HG03025 (cell line): ENCODE measurements at regions not wholly inside any gene's neighbourhood (a gene's known extent, or its start where the extent isn't known, plus 50 kb on each side); places are given as distances from the start of the nearest gene placed in this dataset.
"Not testable (repeated sequence)": the region's sequence is repeated elsewhere in the genome, so short reads cannot be mapped to it uniquely, and the experiment has no call there.

Experiments
- ATAC-seq: cut with Tn5 transposase; IDR thresholded peaks from one replicate; pipeline ENCODE4 v1.9.1; 2021; ENCODE audit warnings: mild to moderate bottlenecking, moderate library complexity; ENCODE audit not compliant: unreplicated experiment, low FRiP score

DNA sequence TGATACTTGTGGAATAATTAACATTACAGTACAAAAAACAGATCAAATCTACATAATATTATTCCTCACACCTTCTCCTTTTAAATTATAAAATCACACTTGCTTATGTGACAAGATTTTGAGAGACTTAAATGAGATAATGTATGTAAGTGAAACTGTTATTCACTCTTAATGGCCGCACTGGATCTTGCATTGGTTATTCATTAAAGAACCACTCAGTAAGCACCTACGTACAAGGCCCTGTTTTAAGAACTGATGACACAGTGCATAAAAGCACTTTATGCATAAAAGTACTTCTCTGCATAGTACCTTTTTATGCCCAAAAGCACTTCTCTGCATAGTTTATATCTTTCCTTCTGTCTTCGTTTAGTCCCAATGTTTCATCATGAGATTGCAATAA is 172.1 kb downstream of the GOLGA6L6 start:
- ATAC-seq = no peak

GRCh38 chr15:20368974-20369373 is 172.6 kb downstream of the GOLGA6L6 start:
- ATAC-seq = no peak

- ATAC-seq = no peak
Observed at GRCh38 chr15:20367093-20367492, 174.5 kb downstream of the GOLGA6L6 start.

DNA sequence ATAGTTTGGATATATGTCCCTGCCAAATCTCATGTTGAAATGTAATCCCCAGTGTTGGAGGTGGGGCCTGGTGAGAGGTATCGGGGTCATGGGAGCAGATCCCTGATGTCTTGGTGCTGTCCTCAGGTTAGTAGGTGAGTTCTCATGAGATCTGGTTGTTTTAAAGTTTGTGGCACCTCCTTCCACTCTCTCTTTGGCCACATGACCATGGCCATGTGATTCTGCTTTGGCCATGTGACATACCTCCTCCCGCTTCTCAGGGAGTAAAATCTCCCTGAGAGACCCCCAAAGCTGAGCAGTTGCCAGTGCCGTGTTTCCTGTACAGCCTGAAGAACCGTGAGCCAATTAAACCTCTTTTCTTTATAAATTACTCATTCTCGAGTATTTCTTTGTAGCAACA is 178.0 kb downstream of the GOLGA6L6 start:
- ATAC-seq = not testable (repeated sequence)

DNA sequence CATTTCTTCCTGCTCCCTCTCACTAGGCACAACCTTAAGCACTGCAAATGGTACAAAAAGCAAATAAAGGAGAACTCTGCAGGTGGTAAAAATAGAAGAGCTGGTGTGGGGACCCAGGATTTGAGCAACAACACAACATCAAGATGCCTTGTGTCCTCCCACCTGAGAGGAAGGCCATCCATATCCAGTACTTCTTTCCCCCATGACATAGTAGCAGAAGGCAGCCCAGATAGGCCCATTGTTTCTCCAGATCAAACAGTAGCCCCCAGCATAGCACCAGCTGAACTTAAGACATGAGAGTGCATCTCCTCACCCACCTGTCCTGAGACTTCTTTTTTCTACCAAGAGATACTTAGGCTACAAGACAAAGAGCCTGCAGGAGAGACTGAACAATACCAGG is 180.5 kb downstream of the GOLGA6L6 start:
- no peak for ATAC-seq

- ATAC-seq = no peak
Observed at GRCh38 chr15:20358779-20359414, 182.7 kb downstream of the GOLGA6L6 start.

GRCh38 chr15:20358066-20358778 is 183.4 kb downstream of the GOLGA6L6 start:
- ATAC-seq = no peak

- no peak for ATAC-seq
Observed at GRCh38 chr15:20357481-20358065, 184.0 kb downstream of the GOLGA6L6 start.

DNA sequence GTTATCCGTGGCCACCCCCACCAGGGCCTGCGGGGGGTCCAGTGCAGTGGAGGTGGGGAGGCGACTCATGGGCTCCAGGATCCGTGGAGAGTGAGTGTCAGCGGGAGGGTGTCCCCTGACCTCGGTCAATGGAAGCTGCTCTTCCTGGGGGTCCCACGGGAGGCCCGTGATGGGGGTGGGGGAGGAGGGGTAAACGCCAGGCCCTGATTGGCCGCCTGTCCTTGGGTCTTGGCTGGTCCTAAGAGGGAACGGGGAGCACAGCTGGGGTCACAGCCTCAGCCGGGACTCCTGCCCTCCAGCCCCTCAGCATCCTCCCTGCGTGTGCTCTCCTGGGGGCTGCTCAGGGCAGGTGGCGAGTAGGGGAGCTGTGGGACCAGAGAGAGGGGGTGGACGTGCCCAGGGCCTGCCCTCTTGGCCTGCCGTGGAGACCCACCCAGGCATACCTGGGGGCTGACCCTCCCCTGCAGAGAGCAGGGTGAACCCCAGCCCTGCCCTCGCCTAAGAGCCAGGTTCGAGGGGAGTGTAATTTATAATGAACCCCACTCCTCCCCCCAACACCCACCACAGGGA is 184.6 kb downstream of the GOLGA6L6 start:
- no peak for ATAC-seq

GRCh38 chr15:20356444-20356910 is 185.1 kb downstream of the GOLGA6L6 start:
- ATAC-seq = no peak

GRCh38 chr15:20355256-20355868 is 186.2 kb downstream of the GOLGA6L6 start:
- ATAC-seq = no peak

DNA sequence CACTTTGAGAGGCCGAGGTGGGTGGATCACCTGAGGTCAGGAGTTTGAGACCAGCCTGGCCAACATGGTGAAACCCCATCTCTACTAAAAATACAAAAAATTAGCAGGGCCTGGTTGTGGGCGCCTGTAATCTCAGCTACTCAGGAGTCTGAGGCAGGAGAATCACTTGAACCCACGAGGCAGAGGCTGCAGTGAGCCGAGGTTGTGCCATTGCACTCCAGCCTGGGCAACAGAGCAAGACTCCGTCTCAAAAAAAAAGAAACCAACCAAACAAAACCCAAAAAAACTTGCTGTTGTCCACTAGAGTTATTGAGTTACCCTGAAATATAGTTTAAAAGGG is 186.7 kb downstream of the GOLGA6L6 start:
- not testable (repeated sequence) for ATAC-seq

DNA sequence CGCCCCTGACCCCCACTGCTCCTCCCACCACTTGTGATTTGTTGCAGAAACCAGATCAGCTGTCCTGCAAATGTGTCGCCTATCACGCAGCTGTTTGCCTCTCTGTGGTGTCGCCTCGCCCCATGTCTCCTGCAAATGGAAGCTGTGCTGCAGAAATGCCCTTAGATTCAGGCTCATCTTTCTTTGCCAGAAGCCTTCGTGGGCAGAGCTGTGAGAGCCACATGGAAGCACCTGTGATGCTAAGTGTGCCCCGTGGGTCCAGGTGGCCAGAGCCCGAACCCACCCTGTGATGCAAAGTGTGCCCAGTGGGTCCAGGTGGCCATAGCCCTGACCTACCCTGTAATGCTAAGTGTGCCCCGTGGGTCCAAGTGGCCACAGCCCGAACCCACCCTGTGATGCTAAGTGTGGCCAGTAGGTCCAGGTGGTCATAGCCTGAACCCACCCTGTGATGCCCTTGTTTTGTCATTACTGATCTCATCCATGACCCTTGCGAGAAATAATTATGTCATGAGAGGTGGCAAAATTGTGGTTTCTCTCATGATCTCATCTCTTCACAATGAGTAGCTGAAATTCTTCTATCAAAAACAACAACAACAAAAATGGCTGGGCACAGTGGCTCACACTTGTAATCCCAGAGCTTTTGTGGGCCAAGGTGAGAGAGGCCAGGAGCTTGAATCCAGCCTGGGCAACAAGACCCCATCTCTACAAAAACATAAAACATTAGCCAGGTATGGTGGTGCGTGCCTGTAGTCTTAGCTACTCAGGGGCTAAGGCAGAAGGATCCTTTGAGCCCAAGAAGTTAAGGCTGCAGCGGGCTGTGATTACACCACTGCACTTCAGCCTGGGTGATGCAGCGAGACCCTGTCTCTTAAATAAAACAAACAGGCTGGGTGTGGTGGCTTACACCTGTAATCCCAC is 187.4 kb downstream of the GOLGA6L6 start:
- ATAC-seq = no peak

DNA sequence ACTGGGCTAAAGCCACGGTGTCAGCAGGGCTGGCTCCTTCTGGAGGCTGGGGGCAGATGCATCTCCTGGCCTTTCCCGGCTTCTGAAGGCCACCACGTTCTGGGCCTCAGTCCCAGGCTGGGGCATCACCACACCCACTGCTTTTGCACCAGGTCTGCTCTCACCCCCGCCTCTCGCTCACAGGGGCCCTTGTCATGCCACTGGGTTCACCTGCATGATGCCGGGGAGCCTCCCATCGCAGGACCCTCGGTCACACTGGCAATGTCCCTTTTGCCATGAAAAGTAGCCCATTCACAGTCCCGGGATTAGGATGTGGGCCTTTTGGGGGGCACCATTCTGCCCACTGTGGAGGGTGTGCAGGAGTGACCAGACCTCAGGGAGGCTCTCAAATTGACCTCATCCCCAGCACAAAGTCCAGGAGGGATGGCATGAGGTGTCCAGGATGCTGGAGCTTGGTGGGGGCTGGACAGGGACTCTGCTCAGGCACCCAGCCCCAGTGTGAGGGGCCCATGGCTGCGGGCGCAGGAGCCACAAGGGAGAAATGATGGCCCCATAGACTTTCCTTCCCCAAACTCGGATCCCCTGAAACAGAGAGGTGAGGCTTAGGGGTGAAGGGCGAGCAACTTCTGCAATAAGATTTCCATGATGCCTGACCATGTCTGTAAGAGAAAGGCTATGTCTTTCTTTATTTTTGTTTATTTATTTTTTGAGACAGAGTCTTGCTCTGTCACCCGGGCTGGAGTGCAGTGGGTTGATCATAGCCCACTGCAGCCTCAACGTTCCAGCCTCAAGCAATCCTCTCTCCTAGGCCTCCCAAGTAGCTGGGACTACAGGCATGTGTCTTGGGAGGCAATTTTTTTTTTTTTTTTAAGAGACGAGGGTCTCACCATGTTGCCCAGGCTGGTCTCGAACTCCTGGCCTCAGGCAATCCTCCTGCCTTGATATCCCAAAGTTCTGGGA is 189.1 kb downstream of the GOLGA6L6 start:
- no peak for ATAC-seq

DNA sequence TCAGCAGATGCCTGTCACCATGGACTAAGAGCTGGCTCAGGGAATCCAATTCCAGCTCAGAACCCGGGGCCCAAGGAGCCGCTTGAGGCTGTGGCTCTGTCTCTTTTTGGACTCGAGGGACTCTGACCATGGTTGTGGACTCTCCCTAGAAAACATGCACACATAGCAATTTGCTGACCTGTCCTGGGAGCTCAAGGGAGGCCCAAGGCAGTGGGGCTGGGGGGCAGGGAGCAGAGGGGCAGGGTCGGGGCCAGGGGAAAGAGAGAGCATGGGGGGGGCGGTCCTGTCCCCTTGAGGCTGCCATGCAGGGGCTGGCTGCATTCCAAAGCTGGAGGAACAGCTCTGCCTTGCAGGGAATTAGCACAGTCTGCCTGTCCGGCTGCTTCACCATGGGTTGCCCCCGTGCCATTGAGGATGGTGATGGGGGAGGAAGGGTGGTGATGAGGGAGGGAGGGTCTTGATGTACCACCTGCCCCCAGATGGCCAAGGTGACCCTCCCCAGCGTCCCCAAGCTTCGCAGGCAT is 190.1 kb downstream of the GOLGA6L6 start:
- no peak for ATAC-seq

GRCh38 chr15:20349774-20350498 is 191.7 kb downstream of the GOLGA6L6 start:
- no peak for ATAC-seq

DNA sequence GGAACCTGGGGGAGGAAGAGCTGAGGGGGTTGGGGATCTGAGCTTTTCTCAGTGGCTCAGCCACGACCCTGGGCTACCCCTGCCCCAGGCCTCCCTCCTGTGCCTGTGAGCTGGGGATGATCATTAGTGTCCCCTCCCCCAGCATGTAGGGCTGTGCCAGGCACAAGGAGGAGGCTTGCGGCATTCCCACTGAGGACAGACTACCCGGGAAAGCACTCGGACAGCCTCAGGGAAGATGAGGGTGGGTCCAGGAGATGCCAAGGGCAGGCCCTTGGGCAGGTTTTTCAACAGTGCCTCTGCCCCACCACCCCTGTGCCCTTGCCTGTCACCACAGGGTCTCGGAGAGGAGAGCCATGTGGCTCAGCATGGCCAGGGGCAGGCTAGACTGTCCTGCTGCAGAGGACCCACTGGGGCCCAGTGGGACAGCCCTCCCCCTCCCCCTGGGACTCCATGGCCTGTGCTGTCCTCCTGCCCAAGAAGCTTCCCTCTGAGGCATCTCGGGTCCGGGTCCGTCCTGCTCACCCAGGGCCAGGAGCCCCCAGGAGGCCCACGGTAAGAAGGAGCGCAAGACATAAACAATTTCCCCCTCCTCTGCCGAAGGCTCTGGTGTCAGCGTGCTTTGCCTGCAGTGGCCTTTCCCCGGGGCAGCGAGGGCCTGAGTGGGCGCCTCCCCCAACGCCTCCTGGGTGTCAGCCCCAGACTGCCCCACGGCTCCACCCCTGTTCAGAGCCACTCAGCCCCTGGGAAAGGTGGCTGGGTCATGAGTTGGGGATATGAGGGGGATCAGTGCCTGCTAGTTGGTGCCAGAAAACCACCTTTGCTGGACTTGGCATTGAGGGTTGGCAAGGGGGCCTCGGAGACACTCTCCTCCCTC is 192.5 kb downstream of the GOLGA6L6 start:
- ATAC-seq = no peak
